Nephron progenitor cell (in vitro differentiated cells): ENCODE measurements at regions not wholly inside any gene's neighbourhood (a gene's known extent, or its start where the extent isn't known, plus 50 kb on each side); places are given as distances from the start of the nearest gene placed in this dataset.

Source experiments
- DNase-seq: peaks from one replicate; pipeline ENCODE4 v3.0.0; 2021
- H3K27ac Mint-ChIP-seq: 2 replicates; pipeline ENCODE4 v1.8.0; 2021; ENCODE audit warnings: mild to moderate bottlenecking, moderate library complexity, mixed read lengths
- H3K27me3 Mint-ChIP-seq: 2 replicates; pipeline ENCODE4 v1.8.0; 2021; ENCODE audit warnings: mild to moderate bottlenecking, low read depth, mixed read lengths; ENCODE audit not compliant: poor library complexity
- H3K36me3 Mint-ChIP-seq: 2 replicates; pipeline ENCODE4 v1.8.0; 2021; ENCODE audit warnings: low read depth, mixed read lengths
- H3K4me1 Mint-ChIP-seq: 2 replicates; pipeline ENCODE4 v1.8.0; 2021; ENCODE audit warnings: mixed read lengths
- H3K4me3 Mint-ChIP-seq: 2 replicates; pipeline ENCODE4 v1.8.0; 2021; ENCODE audit warnings: mild to moderate bottlenecking, moderate library complexity, mixed read lengths
- H3K9me3 Mint-ChIP-seq: 2 replicates; pipeline ENCODE4 v1.8.0; 2021; ENCODE audit warnings: mild to moderate bottlenecking, moderate library complexity, mixed read lengths
- TF ChIP-seq, protein P1 (sequence below): fragments of 200-600 bp; sonication (generic); IDR thresholded peaks from 2 replicates; pipeline ENCODE4 v1.5.0; 2021; ENCODE audit warnings: antibody characterized with exemption

DNA sequence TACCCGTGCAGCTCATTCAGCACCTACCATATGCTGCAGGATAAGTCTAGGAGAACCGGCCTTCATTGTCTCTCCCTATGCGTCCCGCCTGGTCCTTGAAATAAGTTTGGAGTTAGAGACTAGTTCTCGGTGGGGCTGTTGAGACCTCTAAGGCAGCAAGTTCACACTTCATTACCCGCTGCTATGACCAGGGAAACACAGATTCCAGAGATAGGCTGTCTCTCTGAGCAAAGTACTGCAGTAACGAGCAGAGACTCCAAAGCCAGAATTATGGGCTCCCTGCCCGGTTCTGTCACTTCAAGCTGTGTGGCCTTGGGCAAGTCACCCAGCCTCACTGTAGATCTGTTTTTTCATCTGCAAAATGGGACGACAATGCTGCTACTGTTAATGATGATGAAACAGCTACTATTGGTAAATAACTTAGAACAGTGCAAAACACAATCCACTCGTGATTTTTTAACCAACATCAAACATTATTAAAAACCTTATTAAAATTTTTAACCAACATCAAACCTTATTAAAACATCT is 184.1 kb downstream of the USP12 start:
- Mint-ChIP-seq H3K4me1 (peaks cover 70% of the 10 kb centered on the region), H3K27ac (peak overlapping the region; percentile 92), H3K27me3 (peaks cover 16% of the 10 kb centered on the region), H3K9me3 (no peaks in the 10 kb centered on the region), H3K36me3 (no peaks in the 10 kb centered on the region), H3K4me3 (no peak overlapping the region)
- DNase-seq: no peak
- TF ChIP-seq, protein P1, sequence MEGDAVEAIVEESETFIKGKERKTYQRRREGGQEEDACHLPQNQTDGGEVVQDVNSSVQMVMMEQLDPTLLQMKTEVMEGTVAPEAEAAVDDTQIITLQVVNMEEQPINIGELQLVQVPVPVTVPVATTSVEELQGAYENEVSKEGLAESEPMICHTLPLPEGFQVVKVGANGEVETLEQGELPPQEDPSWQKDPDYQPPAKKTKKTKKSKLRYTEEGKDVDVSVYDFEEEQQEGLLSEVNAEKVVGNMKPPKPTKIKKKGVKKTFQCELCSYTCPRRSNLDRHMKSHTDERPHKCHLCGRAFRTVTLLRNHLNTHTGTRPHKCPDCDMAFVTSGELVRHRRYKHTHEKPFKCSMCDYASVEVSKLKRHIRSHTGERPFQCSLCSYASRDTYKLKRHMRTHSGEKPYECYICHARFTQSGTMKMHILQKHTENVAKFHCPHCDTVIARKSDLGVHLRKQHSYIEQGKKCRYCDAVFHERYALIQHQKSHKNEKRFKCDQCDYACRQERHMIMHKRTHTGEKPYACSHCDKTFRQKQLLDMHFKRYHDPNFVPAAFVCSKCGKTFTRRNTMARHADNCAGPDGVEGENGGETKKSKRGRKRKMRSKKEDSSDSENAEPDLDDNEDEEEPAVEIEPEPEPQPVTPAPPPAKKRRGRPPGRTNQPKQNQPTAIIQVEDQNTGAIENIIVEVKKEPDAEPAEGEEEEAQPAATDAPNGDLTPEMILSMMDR: no peak

DNA sequence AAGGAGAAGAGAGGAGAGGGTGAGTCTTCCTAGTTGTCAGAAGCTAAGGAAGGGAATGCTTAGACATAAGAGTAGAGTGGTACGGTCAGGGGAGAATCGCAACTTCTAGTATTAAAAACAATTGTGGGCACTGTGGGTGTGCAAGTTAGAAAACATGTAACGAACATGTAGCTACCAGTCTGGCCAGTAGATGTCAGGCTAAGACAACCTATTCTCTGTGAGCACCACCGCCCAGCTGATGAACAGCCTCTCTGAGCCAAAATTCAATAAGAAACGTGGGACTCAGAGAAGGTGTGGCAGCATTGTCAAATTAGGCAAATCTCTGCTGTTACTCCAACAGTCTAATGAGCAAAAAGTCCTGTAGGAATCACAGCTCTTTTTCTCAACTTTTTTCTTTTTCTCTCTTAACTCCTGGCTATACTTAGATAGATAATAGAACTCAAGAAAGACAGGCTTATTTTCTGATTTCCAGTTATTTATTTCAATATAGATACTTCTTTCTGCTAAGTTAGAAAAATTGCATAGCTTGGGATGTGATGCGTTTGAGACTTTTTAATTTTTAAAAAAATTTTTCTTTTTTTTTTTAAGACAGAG is 186.2 kb downstream of the USP12 start:
- TF ChIP-seq, protein P1: peak; percentile 74
- H3K9me3 Mint-ChIP-seq: no peaks in the 10 kb centered on the region
- H3K4me1 Mint-ChIP-seq: peaks cover 68% of the 10 kb centered on the region
- no peak overlapping the region for H3K4me3 Mint-ChIP-seq
- peaks cover 4% of the 10 kb centered on the region for H3K27me3 Mint-ChIP-seq
- H3K36me3 Mint-ChIP-seq: no peaks in the 10 kb centered on the region
- H3K27ac Mint-ChIP-seq: no peak overlapping the region
- DNase-seq: peak; percentile 74

DNA sequence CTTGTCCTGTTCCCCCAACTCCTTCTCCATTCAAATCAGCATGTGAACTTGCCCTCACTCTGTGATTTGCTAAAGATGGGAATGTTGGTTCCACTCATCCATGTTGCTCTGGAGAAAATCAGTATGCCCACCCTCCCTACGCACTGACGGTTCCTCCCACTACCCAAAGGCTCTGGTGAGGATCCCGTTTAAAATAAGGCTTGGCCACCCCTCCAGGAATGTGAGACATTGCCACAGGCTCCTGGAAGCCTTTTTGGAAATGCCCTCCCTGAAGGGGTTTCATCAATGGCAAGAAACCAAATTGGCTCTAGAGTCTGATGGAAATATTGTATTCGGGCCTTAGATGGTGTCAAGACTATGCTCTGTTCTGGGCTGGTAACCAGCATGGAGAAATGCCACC is 187.3 kb downstream of the USP12 start:
- DNase-seq: no peak
- H3K36me3 Mint-ChIP-seq: no peaks in the 10 kb centered on the region
- TF ChIP-seq, protein P1: no peak
- no peak overlapping the region for H3K27ac Mint-ChIP-seq
- peak overlapping the region; percentile 10 for H3K4me3 Mint-ChIP-seq
- H3K9me3 Mint-ChIP-seq: no peaks in the 10 kb centered on the region
- H3K4me1 Mint-ChIP-seq: peaks cover 68% of the 10 kb centered on the region
- peaks cover 4% of the 10 kb centered on the region for H3K27me3 Mint-ChIP-seq

DNA sequence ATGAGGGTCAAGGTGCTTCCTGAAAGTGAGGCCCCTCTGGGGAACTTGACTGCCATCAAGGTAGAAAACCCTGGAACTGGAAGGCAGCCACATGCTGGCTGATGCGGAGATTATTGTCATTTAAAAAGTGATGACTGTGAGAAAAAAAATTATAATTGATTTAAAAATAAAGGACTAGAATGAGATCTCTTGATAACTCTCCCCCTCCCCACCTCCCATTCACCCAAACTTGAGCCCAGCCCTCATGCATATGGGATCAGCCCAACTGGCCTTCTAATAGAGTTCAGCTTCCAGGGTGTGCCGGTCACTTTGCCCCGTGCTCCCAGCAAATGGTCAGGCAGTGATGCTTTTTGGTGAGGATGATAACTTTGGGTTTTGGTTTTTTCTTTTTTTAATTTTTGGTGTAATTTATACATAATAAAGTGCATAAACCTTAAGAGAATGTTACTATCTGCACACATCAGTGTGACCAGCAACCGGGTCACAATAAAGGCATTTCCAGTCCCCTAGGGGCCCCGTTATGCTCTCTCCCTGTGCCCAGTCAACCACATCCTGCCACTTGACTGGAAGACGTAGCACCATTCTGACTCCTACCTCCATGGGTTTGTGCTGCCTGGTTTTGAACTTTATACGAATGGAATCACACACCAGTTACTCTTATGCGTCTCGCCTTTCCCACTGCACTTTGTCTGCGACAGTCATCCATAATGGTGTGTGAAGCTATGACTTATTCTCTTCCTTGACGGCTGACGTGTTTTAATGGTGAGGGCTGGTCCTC is 187.9 kb downstream of the USP12 start:
- Mint-ChIP-seq H3K27me3 (peaks cover 4% of the 10 kb centered on the region), H3K4me1 (peaks cover 68% of the 10 kb centered on the region), H3K9me3 (no peaks in the 10 kb centered on the region), H3K4me3 (peak overlapping the region; percentile 10), H3K27ac (no peak overlapping the region), H3K36me3 (no peaks in the 10 kb centered on the region)
- TF ChIP-seq, protein P1: no peak
- DNase-seq: no peak

DNA sequence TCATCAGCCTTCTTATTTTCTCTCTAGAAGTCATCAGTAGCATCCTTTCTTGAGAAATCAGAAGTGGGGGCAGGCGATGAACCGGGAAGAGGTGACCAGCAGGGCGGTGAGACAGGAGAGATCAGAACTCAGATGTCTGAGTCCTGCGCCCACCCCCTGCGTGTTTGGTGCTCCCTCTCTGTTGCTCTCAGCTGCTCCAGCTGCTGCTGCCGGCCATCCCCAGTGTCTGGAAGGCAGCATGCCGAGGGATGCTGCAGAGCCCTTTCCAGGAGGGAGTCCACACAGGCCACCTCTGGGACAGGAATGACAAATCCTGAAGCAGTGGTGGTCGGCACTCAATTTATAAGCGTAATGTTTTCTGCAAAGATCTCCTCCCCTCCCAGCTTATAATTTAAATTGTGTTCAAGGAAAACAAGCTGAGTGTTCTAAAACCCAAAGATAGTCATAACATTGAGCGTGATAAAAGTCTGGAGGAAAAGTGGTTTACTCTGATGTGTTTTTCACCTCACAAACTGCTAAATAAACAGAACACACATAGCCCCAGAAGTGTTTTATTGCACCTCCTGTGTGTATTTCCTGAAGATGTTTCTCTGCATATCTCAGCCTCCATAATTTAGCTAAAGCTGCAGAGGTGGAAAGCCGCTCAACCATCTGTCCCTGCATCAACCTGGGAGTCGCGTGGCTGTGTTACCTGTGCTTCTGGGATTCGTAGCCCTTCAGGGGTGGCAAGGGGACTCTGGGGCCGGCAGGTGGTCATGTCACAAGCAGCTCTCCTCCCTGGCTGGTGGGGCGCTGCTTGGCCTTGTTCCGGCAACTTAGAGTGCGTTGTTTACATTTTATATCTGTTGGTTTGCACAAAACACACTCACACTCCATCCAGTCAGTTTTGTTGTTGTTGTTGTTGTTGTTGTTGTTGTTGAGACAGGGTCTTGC is 191.2 kb downstream of the USP12 start:
- TF ChIP-seq, protein P1: no peak
- Mint-ChIP-seq H3K9me3 (no peaks in the 10 kb centered on the region), H3K27me3 (peaks cover 9% of the 10 kb centered on the region), H3K27ac (no peak overlapping the region), H3K36me3 (no peaks in the 10 kb centered on the region), H3K4me3 (no peak overlapping the region), H3K4me1 (peaks cover 65% of the 10 kb centered on the region)
- DNase-seq: no peak
